Neural progenitor cell (in vitro differentiated cells): ENCODE measurements at regions not wholly inside any gene's neighbourhood (a gene's known extent, or its start where the extent isn't known, plus 50 kb on each side); places are given as distances from the start of the nearest gene placed in this dataset.
"Not testable (repeated sequence)": the region's sequence is repeated elsewhere in the genome, so short reads cannot be mapped to it uniquely, and the experiment has no call there.

ENCODE experiments used
- DNase-seq: peaks from one replicate; pipeline ENCODE4 v3.0.0-alpha.2; 2016; ENCODE audit warnings: low spot score
- H2AFZ ChIP-seq: fragments of 200-600 bp; sonication (generic); replicated peaks from 2 replicates; pipeline ENCODE4 v1.6.1; 2016; ENCODE audit warnings: antibody characterized with exemption
- H3F3A ChIP-seq: fragments of 200-600 bp; sonication (generic); 2 replicates; pipeline ENCODE4 v1.6.1; 2016; ENCODE audit warnings: antibody characterized with exemption, low read depth
- H3K27ac ChIP-seq: fragments of 200-600 bp; sonication (generic); 2 replicates; pipeline ENCODE4 v1.5.1; 2016; ENCODE audit warnings: mild to moderate bottlenecking
- H3K27me3 ChIP-seq: fragments of 200-600 bp; sonication (generic); 2 replicates; pipeline ENCODE4 v1.6.1; 2016; ENCODE audit warnings: mild to moderate bottlenecking, moderate library complexity
- H3K36me3 ChIP-seq: fragments of 200-600 bp; sonication (generic); 2 replicates; pipeline ENCODE4 v1.5.1; 2016
- H3K4me1 ChIP-seq: fragments of 200-600 bp; sonication (generic); 2 replicates; pipeline ENCODE4 v1.6.1; 2016; ENCODE audit warnings: mixed run types
- H3K4me2 ChIP-seq: fragments of 200-600 bp; sonication (generic); 2 replicates; pipeline ENCODE4 v1.6.1; 2016
- H3K4me3 ChIP-seq: fragments of 200-600 bp; sonication (generic); 2 replicates; pipeline ENCODE4 v1.5.1; 2016
- H3K79me2 ChIP-seq: fragments of 200-600 bp; sonication (generic); 2 replicates; pipeline ENCODE4 v1.6.1; 2016; ENCODE audit warnings: low read depth
- H3K9ac ChIP-seq: fragments of 200-600 bp; sonication (generic); 2 replicates; pipeline ENCODE4 v1.6.1; 2016
- H3K9me3 ChIP-seq: fragments of 200-600 bp; sonication (generic); 2 replicates; pipeline ENCODE4 v1.5.1; 2016; ENCODE audit warnings: low read depth
- H4K20me1 ChIP-seq: fragments of 200-600 bp; sonication (generic); 2 replicates; pipeline ENCODE4 v1.6.1; 2016; ENCODE audit warnings: low read depth
- H3K27ac Mint-ChIP-seq: 3 replicates; pipeline ENCODE4 v1.8.0; 2021; ENCODE audit warnings: mixed read lengths
- H3K27me3 Mint-ChIP-seq: 2 replicates; pipeline ENCODE4 v1.8.0; 2022; ENCODE audit warnings: low read depth, mild to moderate bottlenecking, inconsistent platforms, moderate library complexity, mixed read lengths; ENCODE audit not compliant: insufficient read depth
- H3K36me3 Mint-ChIP-seq: 3 replicates; pipeline ENCODE4 v1.8.0; 2021; ENCODE audit warnings: mixed read lengths
- H3K4me1 Mint-ChIP-seq: 3 replicates; pipeline ENCODE4 v1.8.0; 2021; ENCODE audit warnings: mixed read lengths
- H3K4me3 Mint-ChIP-seq: 3 replicates; pipeline ENCODE4 v1.8.0; 2021; ENCODE audit warnings: mild to moderate bottlenecking, moderate library complexity, mixed read lengths
- H3K9me3 Mint-ChIP-seq: 3 replicates; pipeline ENCODE4 v1.8.0; 2020; ENCODE audit warnings: mixed read lengths
- EZH2 ChIP-seq: fragments of 200-600 bp; sonication (generic); IDR thresholded peaks from 2 replicates; pipeline ENCODE4 v1.6.1; 2017; ENCODE audit warnings: antibody characterized with exemption, mild to moderate bottlenecking, moderate library complexity
- EZH2phosphoT487 ChIP-seq: fragments of 200-600 bp; sonication (generic); IDR thresholded peaks from 2 replicates; pipeline ENCODE4 v1.6.1; 2017; ENCODE audit warnings: antibody characterized with exemption
- TF ChIP-seq, protein P1 (sequence below): fragments of 200-600 bp; sonication (generic); IDR thresholded peaks from 2 replicates; pipeline ENCODE4 v1.5.1; 2017; ENCODE audit warnings: antibody characterized with exemption, mild to moderate bottlenecking

DNA sequence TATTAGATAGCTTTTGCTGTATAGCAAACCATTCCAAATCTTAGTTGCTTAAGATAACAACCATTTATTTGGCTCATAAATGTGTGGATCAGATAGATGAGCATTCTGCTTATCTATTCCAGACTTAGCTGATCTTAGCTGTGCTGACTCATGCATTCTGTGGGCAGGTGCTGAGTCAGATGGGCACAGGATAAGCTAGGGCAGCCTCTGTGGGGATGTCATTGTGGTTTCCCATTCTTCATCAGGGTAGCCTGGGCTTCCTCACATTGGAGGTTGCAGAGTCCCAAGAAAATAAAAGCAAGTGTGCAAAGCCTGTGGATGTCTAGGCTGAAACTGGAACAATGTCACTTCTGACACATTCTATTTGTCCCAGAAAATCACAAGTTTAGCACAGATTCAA is 917.0 kb downstream of the TYW1 start:
- H3K4me1 ChIP-seq, result no peaks in the 10 kb centered on the region
- no peaks in the 10 kb centered on the region for H3K4me1 Mint-ChIP-seq
- H2AFZ ChIP-seq, result no peak overlapping the region
- TF ChIP-seq, protein P1, sequence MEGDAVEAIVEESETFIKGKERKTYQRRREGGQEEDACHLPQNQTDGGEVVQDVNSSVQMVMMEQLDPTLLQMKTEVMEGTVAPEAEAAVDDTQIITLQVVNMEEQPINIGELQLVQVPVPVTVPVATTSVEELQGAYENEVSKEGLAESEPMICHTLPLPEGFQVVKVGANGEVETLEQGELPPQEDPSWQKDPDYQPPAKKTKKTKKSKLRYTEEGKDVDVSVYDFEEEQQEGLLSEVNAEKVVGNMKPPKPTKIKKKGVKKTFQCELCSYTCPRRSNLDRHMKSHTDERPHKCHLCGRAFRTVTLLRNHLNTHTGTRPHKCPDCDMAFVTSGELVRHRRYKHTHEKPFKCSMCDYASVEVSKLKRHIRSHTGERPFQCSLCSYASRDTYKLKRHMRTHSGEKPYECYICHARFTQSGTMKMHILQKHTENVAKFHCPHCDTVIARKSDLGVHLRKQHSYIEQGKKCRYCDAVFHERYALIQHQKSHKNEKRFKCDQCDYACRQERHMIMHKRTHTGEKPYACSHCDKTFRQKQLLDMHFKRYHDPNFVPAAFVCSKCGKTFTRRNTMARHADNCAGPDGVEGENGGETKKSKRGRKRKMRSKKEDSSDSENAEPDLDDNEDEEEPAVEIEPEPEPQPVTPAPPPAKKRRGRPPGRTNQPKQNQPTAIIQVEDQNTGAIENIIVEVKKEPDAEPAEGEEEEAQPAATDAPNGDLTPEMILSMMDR, result no peak
- no peak for TF ChIP-seq EZH2phosphoT487
- TF ChIP-seq EZH2, result no peak
- no peaks in the 10 kb centered on the region for H3F3A ChIP-seq
- no peaks in the 10 kb centered on the region for H4K20me1 ChIP-seq
- H3K9ac ChIP-seq, result no peak overlapping the region
- H3K27ac ChIP-seq, result no peak overlapping the region
- no peaks in the 10 kb centered on the region for H3K79me2 ChIP-seq
- H3K27ac Mint-ChIP-seq, result no peak overlapping the region
- H3K36me3 Mint-ChIP-seq, result no peaks in the 10 kb centered on the region
- no peak overlapping the region for H3K4me2 ChIP-seq
- no peaks in the 10 kb centered on the region for H3K36me3 ChIP-seq
- H3K4me3 ChIP-seq, result no peak overlapping the region
- peaks cover 3% of the 10 kb centered on the region for H3K27me3 Mint-ChIP-seq
- DNase-seq, result no peak
- peaks cover 8% of the 10 kb centered on the region for H3K9me3 Mint-ChIP-seq
- H3K4me3 Mint-ChIP-seq, result no peak overlapping the region
- H3K27me3 ChIP-seq, result no peaks in the 10 kb centered on the region
- H3K9me3 ChIP-seq, result no peaks in the 10 kb centered on the region

DNA sequence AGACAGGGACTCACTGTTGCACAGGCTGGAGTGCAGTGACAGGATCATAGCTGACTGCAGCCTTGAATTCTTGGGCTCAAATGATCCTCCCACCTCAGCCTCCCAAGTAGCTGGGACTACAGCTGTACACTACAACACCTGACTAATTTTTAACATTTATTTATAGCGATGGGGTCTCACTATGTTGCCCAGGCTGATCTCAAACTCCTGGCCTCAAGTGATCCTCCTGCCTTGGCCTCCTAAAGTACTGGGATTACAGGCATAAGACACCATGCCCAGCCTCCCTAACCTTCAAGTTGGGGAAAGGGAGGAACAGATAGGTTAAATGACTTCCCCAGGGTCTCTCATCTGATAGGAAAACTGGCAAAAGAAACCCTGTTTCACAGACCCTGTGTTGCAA is 919.5 kb downstream of the TYW1 start:
- H3K4me1 ChIP-seq, H3K4me1 Mint-ChIP-seq, DNase-seq, H3K27me3 Mint-ChIP-seq, H3K27me3 ChIP-seq, H3K27ac ChIP-seq, H3K27ac Mint-ChIP-seq, H3K9ac ChIP-seq, H3K79me2 ChIP-seq, H3K9me3 ChIP-seq, H3K4me3 ChIP-seq, H4K20me1 ChIP-seq, H3K4me2 ChIP-seq, H3F3A ChIP-seq, H3K36me3 Mint-ChIP-seq, H3K36me3 ChIP-seq, H2AFZ ChIP-seq, H3K9me3 Mint-ChIP-seq, H3K4me3 Mint-ChIP-seq: not testable (repeated sequence)

DNA sequence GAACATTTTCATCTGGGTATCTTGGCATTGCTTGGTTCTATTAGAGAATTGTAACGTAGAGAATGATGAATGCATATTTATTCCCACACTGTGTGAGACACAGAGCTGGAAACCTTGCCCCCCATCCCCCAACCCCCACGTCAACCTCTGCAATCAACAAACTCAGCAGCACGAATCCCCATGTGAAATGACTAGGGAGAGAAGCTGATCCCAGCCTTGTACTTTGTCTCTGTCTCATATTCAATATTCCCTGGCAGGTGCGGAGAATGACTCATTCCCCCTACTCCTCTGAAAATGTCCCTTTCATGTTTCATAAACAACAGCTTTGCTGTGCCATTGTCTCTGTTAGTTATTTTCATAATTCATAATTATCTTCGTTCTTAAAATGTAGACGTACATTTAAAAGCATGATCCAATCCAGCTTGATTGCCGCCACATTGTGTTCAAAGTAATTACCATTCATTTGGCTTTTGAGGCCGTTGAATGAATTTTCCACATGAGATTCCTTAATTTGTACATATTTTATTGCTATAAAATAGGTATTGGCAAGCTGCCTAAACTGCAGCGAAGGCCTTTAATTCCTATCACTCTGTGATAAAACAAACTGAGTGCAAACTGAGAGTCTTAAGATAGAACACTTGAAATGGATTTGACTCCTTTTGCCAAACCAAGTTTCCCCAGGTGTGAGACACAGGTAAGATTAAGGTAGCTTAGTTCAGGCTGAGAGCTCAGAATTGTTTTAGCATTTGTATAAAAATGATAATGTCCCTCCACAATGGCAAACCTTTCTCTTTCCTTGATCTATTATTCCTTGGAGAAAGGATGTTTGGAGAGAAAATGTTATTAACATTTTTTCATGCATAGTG is 920.2 kb downstream of the TYW1 start:
- no peaks in the 10 kb centered on the region for H3K4me1 Mint-ChIP-seq
- peaks cover 3% of the 10 kb centered on the region for H3K27me3 Mint-ChIP-seq
- no peaks in the 10 kb centered on the region for H4K20me1 ChIP-seq
- no peak overlapping the region for H3K4me3 ChIP-seq
- H3K9me3 ChIP-seq, result no peaks in the 10 kb centered on the region
- H3K4me1 ChIP-seq, result no peaks in the 10 kb centered on the region
- no peak overlapping the region for H3K4me3 Mint-ChIP-seq
- no peak overlapping the region for H3K4me2 ChIP-seq
- TF ChIP-seq, protein P1, result no peak
- TF ChIP-seq EZH2 (no peak), EZH2phosphoT487 (no peak)
- H3K79me2 ChIP-seq, result no peaks in the 10 kb centered on the region
- no peaks in the 10 kb centered on the region for H3F3A ChIP-seq
- H3K27me3 ChIP-seq, result no peaks in the 10 kb centered on the region
- no peak overlapping the region for H3K27ac Mint-ChIP-seq
- H3K9ac ChIP-seq, result no peak overlapping the region
- DNase-seq, result no peak
- no peak overlapping the region for H3K27ac ChIP-seq
- H3K36me3 Mint-ChIP-seq, result no peaks in the 10 kb centered on the region
- H2AFZ ChIP-seq, result no peak overlapping the region
- no peaks in the 10 kb centered on the region for H3K36me3 ChIP-seq
- H3K9me3 Mint-ChIP-seq, result peaks cover 8% of the 10 kb centered on the region

DNA sequence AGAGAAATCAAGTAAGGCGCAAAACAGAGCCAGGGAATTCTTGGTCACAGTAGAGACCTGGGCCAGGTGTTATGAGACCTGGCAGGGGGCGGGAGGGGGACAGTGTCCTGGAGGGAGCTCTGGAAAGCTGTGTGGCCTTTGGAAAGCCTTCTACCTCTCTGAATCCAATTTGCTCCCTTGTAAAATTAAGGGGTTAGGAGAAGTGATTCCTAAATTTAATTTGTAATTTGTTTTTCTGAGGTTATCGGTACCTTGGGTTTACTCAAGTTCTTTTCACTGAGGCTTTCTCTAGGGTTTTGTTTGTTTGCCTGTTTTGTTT is 920.8 kb downstream of the TYW1 start:
- Mint-ChIP-seq H3K27me3 (peaks cover 3% of the 10 kb centered on the region), H3K4me3 (no peak overlapping the region), H3K27ac (no peak overlapping the region), H3K36me3 (no peaks in the 10 kb centered on the region), H3K4me1 (no peaks in the 10 kb centered on the region), H3K9me3 (peaks cover 8% of the 10 kb centered on the region)
- no peaks in the 10 kb centered on the region for H3K36me3 ChIP-seq
- H4K20me1 ChIP-seq, result no peaks in the 10 kb centered on the region
- H3K4me2 ChIP-seq, result no peak overlapping the region
- no peak overlapping the region for H2AFZ ChIP-seq
- no peaks in the 10 kb centered on the region for H3K4me1 ChIP-seq
- no peaks in the 10 kb centered on the region for H3K79me2 ChIP-seq
- TF ChIP-seq EZH2phosphoT487 (no peak), EZH2 (no peak)
- TF ChIP-seq, protein P1, result no peak
- no peak overlapping the region for H3K4me3 ChIP-seq
- H3K9ac ChIP-seq, result no peak overlapping the region
- H3K27ac ChIP-seq, result no peak overlapping the region
- H3K27me3 ChIP-seq, result no peaks in the 10 kb centered on the region
- no peaks in the 10 kb centered on the region for H3F3A ChIP-seq
- DNase-seq, result no peak
- H3K9me3 ChIP-seq, result no peaks in the 10 kb centered on the region
